NCI-H146 treated with DMSO at 0.1 percent for 48 hours (cell line): ENCODE measurements at regions not wholly inside any gene's neighbourhood (a gene's known extent, or its start where the extent isn't known, plus 50 kb on each side); places are given as distances from the start of the nearest gene placed in this dataset.
"Not testable (repeated sequence)": the region's sequence is repeated elsewhere in the genome, so short reads cannot be mapped to it uniquely, and the experiment has no call there.

Experiments used
- DNase-seq: peaks from one replicate; lab custom pipeline; 2025; ENCODE audit not compliant: unreplicated experiment; lab: John Stamatoyannopoulos, UW

DNA sequence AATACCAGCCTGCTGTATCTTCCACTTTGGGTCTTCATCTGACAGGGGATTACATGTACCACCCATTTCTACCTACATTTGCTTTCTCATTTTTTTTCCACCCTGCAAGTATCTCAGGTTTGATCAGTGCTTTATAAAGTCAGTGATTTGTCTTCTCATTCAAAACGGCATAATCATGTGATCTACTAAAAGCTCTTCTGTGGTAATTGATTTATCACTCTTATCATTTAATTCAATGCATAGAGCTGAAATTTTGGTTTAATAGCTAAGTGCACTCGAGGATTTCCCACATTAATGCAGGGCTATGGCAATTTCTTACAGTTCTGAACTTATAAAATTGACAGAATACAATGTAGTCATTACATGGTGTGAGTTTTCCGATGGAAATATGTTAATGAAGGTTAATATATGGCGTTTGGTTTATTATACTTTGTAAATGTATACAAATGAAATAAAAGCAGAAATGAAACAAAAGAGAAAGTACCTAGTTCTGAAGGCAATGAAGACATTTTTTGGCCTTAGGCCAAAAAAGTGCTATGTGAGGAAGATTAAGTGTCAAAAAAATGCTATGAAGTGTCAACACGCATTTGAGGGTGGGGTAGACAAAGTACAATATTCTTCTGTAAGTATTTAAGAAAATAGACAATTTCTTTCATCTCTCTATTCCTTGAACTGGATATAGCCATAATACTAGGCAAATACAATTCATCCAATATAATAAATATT lies 457.3 kb downstream of the ETV1 start:
- no peak for DNase-seq

DNA sequence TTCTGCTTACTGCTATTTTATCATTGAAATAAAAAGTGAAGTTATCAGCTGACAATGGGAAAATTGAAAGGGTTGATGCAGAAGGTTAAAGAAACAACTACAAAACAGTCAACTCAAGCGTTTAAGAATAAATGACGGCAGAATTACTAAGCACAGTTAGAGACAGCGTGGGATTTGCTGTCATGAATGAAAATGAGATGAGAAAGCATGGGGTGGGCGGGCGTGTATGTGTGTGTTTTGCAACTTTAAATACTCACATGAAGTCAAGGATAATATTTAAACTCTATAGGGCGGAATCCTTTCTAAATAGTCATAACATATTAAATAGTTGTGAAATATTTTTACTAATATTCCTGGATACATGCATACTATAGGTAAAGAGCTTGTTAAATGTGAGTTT lies 450.8 kb downstream of the ETV1 start:
- no peak for DNase-seq

DNA sequence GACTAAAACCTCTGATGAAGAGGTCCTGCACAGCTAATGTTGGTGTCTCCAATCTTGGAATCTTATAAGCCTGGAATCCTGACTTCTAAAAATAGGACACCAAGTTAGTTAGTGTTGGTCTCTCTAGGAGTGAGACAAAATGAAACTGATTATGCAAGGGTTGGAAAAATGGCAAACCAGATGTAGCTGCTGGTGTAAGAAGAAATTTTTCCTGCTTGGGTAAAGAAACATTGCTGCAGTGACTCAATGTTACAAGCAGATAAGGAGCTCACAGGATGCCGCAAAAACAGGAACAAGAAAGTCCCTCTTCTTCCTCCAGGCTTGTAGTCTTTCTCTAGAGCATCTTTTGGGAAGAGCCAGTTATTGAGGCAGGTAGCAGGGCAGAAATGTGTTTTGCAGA lies 449.0 kb downstream of the ETV1 start:
- DNase-seq: no peak

DNA sequence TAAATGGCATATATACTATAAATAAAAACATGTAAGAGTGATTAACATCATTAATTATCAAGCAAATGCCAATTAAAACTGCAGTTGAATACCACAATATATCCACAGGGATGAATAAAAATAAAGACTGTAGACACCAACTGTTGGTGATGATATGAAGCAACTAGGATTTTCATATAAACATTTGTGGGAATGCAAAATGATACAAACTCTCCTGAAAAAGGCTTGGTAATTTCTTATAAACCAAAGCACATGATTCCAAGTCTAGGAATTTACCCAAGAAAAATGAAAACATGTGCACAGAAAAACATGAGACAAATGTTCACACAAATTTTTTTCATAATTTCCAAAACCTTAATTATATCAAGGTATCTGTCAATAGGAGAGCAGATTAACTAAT lies 448.1 kb downstream of the ETV1 start:
- DNase-seq: no peak

DNA sequence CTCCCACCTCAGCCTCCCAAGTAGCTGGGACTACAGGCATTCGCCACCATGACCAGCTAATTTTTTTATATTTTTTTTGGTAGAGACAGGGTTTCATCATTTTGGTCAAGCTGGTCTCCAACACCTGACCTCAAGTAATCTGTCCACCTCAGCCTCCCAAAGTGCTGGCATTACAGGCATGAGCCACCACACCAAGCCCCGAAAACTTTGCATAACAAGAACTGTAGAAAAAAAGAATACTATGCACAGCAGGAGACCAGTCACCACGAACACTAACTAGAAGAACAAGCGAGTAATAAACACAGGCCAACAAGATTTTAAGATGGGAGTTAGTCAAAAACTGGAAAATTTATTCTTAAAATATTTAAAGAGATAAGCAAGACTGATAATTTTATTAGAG lies 447.0 kb downstream of the ETV1 start:
- DNase-seq: no peak

DNA sequence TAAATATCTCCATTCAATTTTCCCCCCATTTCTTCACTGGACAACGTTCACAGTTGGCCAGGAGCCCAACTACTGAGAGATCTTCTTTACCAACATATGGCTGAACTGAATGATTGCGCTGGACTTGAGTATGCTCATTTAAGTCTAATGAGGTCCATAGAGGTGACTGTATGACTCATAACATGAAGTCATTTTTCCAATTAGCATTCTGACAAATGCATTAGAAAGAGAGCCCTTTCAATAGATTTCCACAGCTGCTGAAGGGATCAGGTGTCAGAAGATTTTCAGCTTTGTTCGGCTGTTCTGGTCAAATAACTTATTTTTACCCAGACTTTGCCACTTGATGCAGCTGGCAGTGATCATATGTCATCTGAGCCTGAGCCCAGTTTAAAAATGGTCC lies 438.0 kb downstream of the ETV1 start:
- peak; percentile 97 for DNase-seq

DNA sequence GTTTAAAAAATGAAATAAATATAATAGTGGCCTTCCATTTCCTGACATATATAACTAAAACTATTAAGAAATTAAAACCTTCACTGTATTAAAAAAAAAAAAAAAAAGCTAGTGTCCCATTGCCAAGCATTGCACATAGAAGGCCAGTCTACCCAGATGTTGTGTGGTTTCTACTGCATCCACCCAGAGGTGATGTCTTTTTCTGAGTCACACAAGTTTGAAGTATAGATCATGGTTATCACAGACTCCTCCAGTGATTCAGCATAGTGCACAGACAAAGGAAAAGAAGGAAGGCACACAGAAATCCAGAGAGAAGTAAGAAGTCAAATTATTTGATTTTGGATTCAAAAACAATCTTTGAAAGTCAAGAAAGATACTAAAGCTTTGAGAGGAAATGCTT lies 429.0 kb downstream of the ETV1 start:
- DNase-seq: no peak

DNA sequence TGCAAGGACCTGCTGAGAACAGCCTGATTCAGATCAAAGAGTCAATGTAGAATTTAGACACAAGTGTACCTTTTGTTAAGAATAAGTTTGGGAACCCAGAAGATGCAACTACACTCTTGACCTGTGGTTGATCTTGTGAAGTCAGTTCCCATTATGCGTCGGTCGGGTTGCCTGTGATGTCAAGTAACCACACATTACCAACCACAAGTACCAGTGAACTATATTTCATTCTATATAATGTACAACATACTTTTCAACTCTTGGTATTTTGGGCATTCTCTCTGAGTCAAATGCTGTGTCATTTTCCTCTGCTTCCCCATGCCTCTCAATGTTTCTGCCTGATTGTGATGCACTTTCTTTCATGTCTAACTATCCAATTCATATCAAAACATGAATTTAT lies 426.2 kb downstream of the ETV1 start:
- no peak for DNase-seq

DNA sequence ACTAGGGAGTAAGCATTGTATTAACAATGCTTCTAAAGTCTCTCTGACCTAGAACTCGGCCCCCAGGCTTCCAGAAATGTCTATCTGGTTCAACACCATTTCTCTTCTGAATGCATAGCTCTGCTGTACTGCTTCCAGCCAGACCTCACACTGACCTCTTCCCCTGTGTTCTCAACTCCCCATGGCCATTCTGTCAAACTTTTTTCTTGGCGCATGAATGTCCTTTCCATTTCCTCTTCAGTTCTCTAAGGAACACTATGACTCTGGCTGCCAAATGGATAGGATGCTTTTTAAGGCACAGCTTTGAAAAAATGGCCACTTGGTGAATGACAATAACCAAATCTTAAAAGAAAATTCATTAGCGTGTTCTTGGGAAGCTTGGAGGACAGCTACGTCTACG lies 425.8 kb downstream of the ETV1 start:
- DNase-seq: no peak

DNA sequence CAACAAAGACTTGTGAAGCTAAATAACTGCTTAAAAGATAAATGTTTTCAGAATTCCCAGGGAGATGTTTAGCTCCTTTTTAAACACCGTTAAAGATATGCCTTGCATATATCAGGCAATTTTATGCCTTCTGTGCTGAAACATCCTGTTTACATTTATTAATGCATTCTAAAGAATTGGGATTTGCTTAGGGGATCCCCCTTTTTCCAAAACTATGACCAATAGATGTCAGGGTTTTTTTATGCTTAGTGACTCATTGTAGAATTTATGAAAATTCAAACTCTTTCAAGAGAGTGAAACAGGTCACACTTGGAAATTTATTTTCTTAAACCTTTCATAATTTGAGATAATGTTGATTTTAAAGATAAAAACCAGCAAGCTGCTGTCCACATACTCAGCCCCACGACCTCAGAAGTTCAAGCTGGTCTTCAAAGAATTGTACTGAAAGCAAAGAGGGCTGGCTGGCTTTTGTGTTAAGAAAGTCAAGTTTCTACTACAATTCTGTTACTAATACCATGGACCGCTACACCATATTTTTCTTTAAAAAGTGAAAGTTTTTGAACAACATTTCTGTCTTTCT lies 411.8 kb downstream of the ETV1 start:
- no peak for DNase-seq

DNA sequence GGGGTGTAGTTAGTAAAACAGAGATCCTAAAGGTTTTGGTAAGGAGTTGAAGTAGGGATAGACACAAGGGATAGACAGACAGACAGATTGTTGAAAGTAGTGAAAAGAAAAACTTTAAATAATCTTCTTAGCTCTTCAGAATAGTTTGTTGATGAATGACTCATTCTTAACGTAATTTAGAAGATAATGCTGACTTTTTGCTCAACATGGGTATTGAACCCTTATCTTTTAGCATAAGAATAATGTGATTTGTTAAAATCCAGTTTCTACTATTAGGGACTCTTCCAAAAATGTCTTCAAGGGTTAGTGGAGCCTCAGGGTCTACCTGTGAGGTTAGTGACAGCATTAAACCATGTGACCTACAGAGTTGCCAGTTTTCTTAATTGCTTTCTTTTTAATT lies 411.2 kb downstream of the ETV1 start:
- no peak for DNase-seq

DNA sequence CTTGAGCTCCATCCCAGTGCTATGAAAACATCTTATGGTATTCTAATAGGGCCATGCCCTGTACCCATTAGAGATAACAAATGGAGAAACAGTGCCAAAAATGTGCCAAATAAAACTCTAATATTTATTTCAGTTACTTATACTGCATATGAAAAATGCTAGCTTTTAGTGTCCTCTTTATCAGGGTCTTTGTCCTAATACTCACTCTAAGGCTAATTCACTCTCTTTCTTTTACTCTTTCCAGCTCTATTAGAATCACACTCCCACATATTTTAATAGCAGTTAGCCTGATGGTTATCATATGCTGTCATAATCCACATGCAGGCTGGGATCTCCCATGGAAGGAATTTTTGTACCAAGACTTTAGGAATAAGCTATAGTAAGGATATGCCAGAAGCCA lies 408.4 kb downstream of the ETV1 start:
- no peak for DNase-seq

DNA sequence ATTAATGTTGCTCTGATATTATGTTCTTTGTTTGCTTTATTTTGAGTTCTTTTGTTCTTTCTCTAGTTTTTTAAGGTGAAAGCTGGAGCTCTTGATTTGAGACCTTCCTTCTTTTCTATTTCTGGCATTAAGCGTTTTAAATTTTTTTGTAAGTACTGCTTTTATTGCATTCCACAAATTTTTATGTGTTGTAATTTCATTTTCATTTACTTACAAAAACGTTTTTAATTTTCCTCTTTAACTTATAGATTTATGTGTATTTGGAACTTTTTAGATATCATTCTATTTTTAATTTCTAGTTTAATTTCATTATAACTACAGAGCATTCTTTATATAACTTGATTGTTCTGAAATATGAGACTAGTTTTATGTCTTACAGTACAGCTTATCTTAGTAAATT lies 395.6 kb downstream of the ETV1 start:
- DNase-seq: no peak

DNA sequence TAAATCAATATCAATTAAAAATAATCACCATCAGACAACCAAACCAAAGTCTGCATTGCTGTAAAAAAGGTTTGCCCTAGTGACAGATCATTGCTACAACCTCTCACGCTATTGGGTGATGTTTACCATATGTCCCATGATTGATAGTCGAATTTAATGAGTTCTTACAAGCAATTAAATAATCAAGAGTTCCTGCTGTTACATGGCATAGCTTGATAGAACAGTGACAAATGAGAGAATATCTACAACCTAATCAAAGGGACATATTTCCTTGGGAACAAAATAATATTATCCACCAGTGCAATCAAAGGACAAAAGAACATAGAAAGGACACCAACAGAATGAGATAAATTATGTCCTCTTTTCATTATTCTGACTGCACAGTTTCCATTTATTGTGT lies 387.4 kb downstream of the ETV1 start:
- DNase-seq: no peak

DNA sequence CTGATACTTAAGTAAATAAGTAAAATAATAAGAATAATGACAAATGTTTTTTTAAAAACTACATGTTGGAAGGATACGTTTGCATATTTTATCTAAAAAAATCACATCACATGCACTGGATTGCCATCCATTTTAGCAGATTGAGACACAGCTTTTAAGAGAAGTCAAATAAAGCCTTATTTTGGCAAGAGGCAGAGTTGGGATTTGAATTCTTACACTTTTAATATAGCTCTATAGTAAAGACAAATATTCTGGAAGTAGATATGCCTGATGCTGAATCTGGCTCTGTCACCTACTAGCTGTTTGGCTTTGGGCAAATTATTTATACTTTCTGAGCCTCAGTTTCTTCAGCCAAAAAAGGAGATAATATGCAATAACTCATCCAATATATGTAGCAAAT lies 386.4 kb downstream of the ETV1 start:
- DNase-seq: no peak

DNA sequence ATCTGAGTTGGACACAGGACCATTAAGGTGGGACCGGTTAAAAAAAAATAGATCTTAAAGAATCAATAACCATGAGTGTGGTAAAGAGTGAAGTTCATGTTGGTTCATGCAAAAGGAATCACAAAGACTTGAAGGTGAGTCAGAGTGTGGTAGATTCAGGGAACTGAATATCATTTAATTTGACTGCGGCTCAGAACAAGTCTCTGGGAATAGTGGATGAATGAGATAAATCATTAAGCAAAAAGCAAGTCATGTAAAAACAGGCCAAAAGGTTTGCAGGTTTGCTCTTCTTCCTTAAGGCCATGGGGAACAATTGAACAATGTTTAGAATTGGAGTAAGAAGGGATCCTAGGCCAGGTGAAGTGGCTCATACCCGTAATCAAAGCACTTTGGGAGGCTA lies 385.8 kb downstream of the ETV1 start:
- DNase-seq: no peak

DNA sequence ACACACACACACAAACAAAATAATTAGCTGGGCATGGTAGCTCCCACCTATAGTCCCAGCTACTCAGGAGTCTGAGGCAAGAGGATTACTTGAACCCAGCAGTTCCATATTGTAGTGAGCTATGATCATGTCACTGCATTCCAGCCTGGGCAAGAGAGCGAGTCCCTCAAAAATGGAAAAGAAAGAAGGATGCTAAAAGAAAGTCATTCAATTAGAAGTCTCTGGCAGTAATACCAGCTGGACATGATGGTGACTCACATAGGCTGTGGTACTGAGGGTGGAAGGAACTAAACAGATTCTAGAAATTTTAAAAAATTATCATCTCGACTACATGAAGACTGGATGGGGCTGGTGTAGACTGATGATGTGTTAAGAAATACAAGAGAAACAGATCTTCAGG lies 385.3 kb downstream of the ETV1 start:
- no peak for DNase-seq

DNA sequence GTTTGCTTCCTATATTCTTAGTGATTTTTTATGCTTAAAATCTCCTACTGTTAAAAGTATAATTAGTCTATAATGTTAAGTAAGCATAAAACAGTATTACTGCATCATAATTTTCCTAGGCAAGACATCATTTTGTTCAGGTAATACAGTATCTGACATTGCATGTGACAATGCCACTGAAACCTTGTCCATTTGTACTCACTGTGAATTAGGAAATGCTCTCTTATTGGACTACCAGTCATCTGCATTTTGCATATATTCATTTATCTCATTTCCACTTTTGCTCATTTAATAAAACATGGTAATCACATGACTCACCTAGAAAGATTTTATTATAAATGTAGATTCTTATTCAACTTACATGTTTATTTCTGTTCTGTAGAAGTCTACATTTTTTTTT lies 379.1 kb downstream of the ETV1 start:
- DNase-seq: no peak

DNA sequence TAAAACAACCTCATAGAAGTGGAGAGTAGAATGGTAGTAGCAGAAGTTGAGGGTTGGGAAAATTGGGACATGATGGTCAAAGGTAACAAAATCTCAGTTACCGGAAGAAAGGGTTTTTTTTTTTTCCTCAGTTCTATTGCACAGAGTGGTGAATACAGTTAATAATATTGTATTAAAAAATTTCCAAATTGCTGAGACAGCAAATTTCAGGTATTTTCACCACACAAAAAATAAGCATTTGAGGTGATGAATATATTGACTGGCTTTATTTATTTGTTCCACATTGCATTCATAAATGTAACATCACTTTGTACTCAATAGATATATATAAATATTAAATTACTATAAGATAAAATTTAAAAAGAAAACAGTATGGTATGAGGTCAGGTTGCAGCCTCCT lies 373.8 kb downstream of the ETV1 start:
- no peak for DNase-seq

DNA sequence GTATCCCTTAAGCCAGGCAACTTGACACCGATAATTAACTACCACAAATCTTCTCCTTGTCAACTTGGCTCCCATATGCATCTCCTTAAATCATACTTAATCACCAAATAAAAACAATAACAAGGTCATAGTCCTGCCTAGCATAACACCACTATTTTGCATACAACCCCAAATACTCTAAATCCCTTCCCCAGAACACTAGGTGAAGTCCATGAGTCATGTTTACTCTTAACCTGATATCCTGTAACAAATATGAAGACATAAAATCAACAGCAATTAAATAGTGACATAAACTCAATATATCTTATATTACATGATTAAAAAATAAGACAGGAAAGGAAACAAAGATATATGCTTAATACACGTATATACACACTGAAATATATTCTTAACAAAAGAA lies 362.0 kb downstream of the ETV1 start:
- DNase-seq: no peak

DNA sequence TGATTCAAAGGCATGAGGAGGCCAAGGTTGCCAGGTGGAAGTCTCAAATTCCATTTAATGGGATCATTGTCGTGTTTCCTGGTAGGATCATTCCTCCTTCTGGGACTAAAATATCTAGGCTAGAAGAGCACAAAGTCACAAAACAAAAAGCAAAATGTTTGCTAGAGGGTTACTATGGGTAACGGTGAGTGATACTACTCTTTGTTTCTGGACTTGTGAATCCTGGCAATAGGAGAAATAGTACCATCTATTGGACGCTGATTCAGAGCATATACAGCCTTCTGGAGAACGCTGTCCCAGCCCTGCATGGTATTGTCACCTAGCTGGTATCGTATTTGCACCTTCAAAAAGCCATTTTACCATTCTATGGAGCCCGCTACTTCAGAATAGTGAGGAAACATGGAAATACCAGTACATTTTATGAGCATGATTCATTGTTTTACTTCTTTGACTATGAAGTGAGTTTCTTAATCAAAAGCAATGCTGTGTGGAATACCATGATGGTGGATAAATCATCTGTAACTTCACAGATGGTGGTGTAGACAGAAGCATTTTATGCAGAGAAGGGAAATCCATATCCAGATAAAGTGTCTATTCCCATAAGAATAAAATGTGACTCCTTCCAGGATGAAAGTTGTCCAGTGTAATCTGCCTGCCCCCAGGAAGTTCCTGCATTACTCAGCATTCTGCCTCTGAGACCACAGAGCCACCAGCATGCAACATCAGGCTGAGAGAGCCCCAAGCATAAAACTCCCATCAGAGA lies 361.0 kb downstream of the ETV1 start:
- DNase-seq: no peak

DNA sequence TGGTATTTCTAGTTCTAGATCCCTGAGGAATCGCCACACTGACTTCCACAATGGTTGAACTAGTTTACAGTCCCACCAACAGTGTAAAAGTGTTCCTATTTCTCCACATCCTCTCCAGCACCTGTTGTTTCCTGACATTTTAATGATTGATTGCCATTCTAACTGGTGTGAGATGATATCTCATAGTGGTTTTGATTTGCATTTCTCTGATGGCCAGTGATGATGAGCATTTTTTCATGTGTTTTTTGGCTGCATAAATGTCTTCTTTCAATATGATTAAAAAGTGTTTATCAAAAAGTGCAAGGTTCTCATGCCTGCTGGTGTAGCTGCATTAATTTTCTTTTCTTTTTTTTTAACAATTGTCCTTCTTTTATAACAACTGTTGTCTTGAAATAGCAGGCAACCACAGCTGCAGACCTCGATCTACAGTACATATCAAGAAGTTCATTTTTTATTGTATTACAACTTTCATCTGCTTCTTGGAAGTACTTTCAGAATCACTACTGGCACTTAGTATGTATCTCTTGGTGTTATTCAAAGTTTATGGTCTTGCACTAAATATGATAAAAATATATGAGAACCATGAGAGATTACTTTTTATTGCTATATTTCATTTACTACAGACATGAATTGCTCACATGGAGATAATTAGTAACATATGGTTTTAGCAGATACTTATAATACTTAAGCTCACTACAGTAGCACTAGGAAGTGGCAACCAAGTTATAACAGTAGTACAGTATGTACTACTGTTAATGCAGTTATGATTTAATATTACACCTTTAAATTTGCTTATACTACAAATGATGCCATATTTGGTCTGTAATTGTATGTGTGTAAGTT lies 358.0 kb downstream of the ETV1 start:
- not testable (repeated sequence) for DNase-seq
